ENCODE measurements at regions not wholly inside any gene's neighbourhood (a gene's known extent, or its start where the extent isn't known, plus 50 kb on each side); places are given as distances from the start of the nearest gene placed in this dataset.

DNA sequence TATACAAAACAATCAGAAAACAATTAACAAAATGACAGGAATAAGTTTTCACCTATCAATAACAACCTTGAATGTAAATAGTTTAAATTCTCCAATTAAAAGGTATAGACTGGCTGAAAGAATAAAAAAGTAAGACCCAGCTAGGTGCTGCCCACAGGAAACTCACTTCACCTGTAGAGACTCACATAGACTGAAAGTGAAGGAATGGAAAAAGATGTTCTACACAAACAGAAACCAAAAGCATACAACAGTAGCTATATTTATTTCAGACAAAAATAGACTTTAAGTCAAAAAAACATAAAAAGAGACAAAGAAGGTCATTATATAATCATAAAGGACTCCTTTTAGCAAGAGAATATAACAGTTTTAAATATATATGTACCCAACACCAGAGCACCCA, 152.4 kb upstream of the PWP1 start:
- no peak for FAIRE-seq
- Histone ChIP-seq H3K4me2 (ENCODE audit: insufficient read depth, low read length) (no peak overlapping the region), H3K27me3 (ENCODE audit: control insufficient read depth in 2 of 2, insufficient read depth in 2 of 2, low read length in 2 of 2) (no peaks in the 10 kb centered on the region), H3K9me3 (replicated peaks; ENCODE audit: control insufficient read depth, insufficient read depth, low read depth, low read length) (no peaks in the 10 kb centered on the region), H3K9me1 (ENCODE audit: control insufficient read depth, insufficient read depth, low read length) (no peaks in the 10 kb centered on the region), H4K20me1 (replicated peaks; ENCODE audit: control insufficient read depth, insufficient read depth, low read length) (no peaks in the 10 kb centered on the region), H3K4me1 (replicated peaks in 1 of 2; ENCODE audit: control insufficient read depth in 2 of 2, insufficient read depth in 2 of 2, low read length in 2 of 2) (no peaks in the 10 kb centered on the region), H3K27ac (ENCODE audit: extremely low read depth, low read depth, low read length) (no peak overlapping the region), H3K4me3 (no peak overlapping the region), H2AFZ (ENCODE audit: low read depth, low read length) (no peak overlapping the region), H3K79me2 (ENCODE audit: control insufficient read depth, insufficient read depth, low read length) (no peaks in the 10 kb centered on the region), H3K36me3 (ENCODE audit: control insufficient read depth, insufficient read depth, low read length) (no peaks in the 10 kb centered on the region), H3K9ac (ENCODE audit: insufficient read depth in 1 of 2, low read depth in 2 of 2, low read length in 2 of 2) (no peak overlapping the region)
- intact Hi-C loops (cut with micrococcal nuclease) (no loop called here), in situ Hi-C loops (cut with MboI) (no loop called here)
- POLR2A ChIA-PET: no interaction called here
- TF ChIP-seq, protein P1, sequence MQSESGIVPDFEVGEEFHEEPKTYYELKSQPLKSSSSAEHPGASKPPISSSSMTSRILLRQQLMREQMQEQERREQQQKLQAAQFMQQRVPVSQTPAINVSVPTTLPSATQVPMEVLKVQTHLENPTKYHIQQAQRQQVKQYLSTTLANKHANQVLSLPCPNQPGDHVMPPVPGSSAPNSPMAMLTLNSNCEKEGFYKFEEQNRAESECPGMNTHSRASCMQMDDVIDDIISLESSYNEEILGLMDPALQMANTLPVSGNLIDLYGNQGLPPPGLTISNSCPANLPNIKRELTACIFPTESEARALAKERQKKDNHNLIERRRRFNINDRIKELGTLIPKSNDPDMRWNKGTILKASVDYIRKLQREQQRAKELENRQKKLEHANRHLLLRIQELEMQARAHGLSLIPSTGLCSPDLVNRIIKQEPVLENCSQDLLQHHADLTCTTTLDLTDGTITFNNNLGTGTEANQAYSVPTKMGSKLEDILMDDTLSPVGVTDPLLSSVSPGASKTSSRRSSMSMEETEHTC (IDR thresholded peaks at IDR 0.05): no peak
- TF ChIP-seq CSDE1 (IDR thresholded peaks at IDR 0.05): no peak
- TF ChIP-seq STAG1 (CRISPR knock-in tag; IDR thresholded peaks at IDR 0.05; ENCODE audit: borderline replicate concordance): no peak
- TF ChIP-seq TRIM25 (IDR thresholded peaks at IDR 0.05; ENCODE audit: borderline replicate concordance): no peak
- no peak for TF ChIP-seq SMARCE1 (IDR thresholded peaks at IDR 0.05)
- no peak for TF ChIP-seq TGIF2 (CRISPR knock-in tag; IDR thresholded peaks at IDR 0.05)
- TF ChIP-seq TRIM24 (IDR thresholded peaks at IDR 0.05): no peak
- no peak for TF ChIP-seq L3MBTL2 (IDR thresholded peaks at IDR 0.05)
- no peak for TF ChIP-seq GATAD2B (IDR thresholded peaks at IDR 0.05; ENCODE audit: borderline replicate concordance)
- no peak for TF ChIP-seq BRD9 (IDR thresholded peaks at IDR 0.05; ENCODE audit: low read depth, partially characterized antibody)
- TF ChIP-seq TAF9B (IDR thresholded peaks at IDR 0.05; ENCODE audit: partially characterized antibody): no peak
- TF ChIP-seq ETV6 (IDR thresholded peaks at IDR 0.05; ENCODE audit: borderline replicate concordance in 1 of 2, low read depth in 2 of 2, low read length in 1 of 2): no peak
- TF ChIP-seq ETV6 (CRISPR knock-in tag; IDR thresholded peaks at IDR 0.05; ENCODE audit: borderline replicate concordance): no peak
- TF ChIP-seq ZNF347 (CRISPR knock-in tag; IDR thresholded peaks at IDR 0.05; ENCODE audit: low read depth): no peak
- no peak for TF ChIP-seq LEF1 (IDR thresholded peaks at IDR 0.05)
- BruUV-seq (replicated peaks): no TSS peak
- CTCF ChIA-PET (ENCODE audit: low intra/inter-chr PET ratio): no interaction called here
- no peak for ATAC-seq
- no peak for DNase-seq (ENCODE audit: extremely low read depth in 1 of 4, low spot score in 3 of 4)
